Ishikawa (cell line): ENCODE measurements at regions not wholly inside any gene's neighbourhood (a gene's known extent, or its start where the extent isn't known, plus 50 kb on each side); places are given as distances from the start of the nearest gene placed in this dataset.

Source experiments
- CEBPB ChIP-seq: IDR thresholded peaks from 2 replicates; pipeline ENCODE4 v1.6.1; 2012
- CREB1 ChIP-seq: IDR thresholded peaks from 2 replicates; pipeline ENCODE4 v1.6.1; 2012; ENCODE audit warnings: low read depth
- EGR1 ChIP-seq: IDR thresholded peaks from 2 replicates; pipeline ENCODE4 v1.6.1; 2012
- EP300 ChIP-seq: IDR thresholded peaks from 2 replicates; pipeline ENCODE4 v1.6.1; 2012; ENCODE audit warnings: borderline replicate concordance
- FOXM1 ChIP-seq: IDR thresholded peaks from 2 replicates; pipeline ENCODE4 v1.6.1; 2012; ENCODE audit warnings: low read depth, borderline replicate concordance
- MAX ChIP-seq: IDR thresholded peaks from 2 replicates; pipeline ENCODE4 v1.6.1; 2012
- NFIC ChIP-seq: IDR thresholded peaks from 2 replicates; pipeline ENCODE4 v1.6.1; 2012
- RAD21 ChIP-seq: IDR thresholded peaks from 2 replicates; pipeline ENCODE4 v1.6.1; 2012; ENCODE audit warnings: low read depth
- REST ChIP-seq: IDR thresholded peaks from 2 replicates; pipeline ENCODE4 v1.6.1; 2012; ENCODE audit warnings: low read depth, mild to moderate bottlenecking
- TAF1 ChIP-seq: IDR thresholded peaks from 2 replicates; pipeline ENCODE4 v1.6.1; 2012; ENCODE audit warnings: low read depth, mild to moderate bottlenecking
- TCF12 ChIP-seq: IDR thresholded peaks from 2 replicates; pipeline ENCODE4 v1.6.1; 2012; ENCODE audit warnings: low read depth
- TEAD4 ChIP-seq: IDR thresholded peaks from 2 replicates; pipeline ENCODE4 v1.6.1; 2012
- USF1 ChIP-seq: IDR thresholded peaks from 2 replicates; pipeline ENCODE4 v1.6.1; 2012
- YY1 ChIP-seq: IDR thresholded peaks from 2 replicates; pipeline ENCODE4 v1.6.1; 2012; ENCODE audit warnings: low read depth
- ZBTB7A ChIP-seq: IDR thresholded peaks from 2 replicates; pipeline ENCODE4 v1.6.1; 2012; ENCODE audit warnings: low read depth

- TF ChIP-seq TEAD4 (no peak), RAD21 (no peak), CEBPB (no peak), ZBTB7A (no peak), YY1 (no peak), EP300 (no peak), TCF12 (no peak), EGR1 (no peak), MAX (no peak), CREB1 (no peak), FOXM1 (no peak), NFIC (no peak), TAF1 (no peak), REST (no peak), USF1 (no peak)
These were observed 89.4 kb upstream of the NPY2R start for GRCh38 chr4:155119006-155119405.

GRCh38 chr4:155120536-155120935 lies 87.9 kb upstream of the NPY2R start:
- TF ChIP-seq RAD21 (no peak), YY1 (no peak), EGR1 (no peak), ZBTB7A (no peak), CEBPB (no peak), FOXM1 (no peak), MAX (no peak), TEAD4 (no peak), REST (no peak), USF1 (no peak), TAF1 (no peak), EP300 (no peak), NFIC (no peak), TCF12 (no peak), CREB1 (no peak)

GRCh38 chr4:155122382-155122781 lies 86.1 kb upstream of the NPY2R start:
- TF ChIP-seq NFIC = no peak
- TF ChIP-seq EGR1 = no peak
- TF ChIP-seq FOXM1 = no peak
- no peak for TF ChIP-seq USF1
- TF ChIP-seq TAF1 = no peak
- no peak for TF ChIP-seq CEBPB
- no peak for TF ChIP-seq TEAD4
- TF ChIP-seq MAX = no peak
- TF ChIP-seq CREB1 = no peak
- no peak for TF ChIP-seq REST
- no peak for TF ChIP-seq RAD21
- no peak for TF ChIP-seq YY1
- TF ChIP-seq ZBTB7A = no peak

- no peak for TF ChIP-seq FOXM1
- TF ChIP-seq REST = no peak
- TF ChIP-seq TCF12 = no peak
These were observed 74.3 kb upstream of the NPY2R start for GRCh38 chr4:155134136-155134535.
